Urinary bladder (tissue), 3 donors: ENCODE measurements at regions not wholly inside any gene's neighbourhood (a gene's known extent, or its start where the extent isn't known, plus 50 kb on each side); places are given as distances from the start of the nearest gene placed in this dataset.

ENCODE experiments used
- DNase-seq: peaks from one replicate; pipeline ENCODE4 v3.0.0-alpha.2; 2015; ENCODE audit errors: extremely low spot score
- H3K27ac ChIP-seq: one replicate; pipeline ENCODE4 v1.5.1; 2013; ENCODE audit warnings: low read depth, mild to moderate bottlenecking, moderate library complexity
- H3K36me3 ChIP-seq: one replicate; pipeline ENCODE4 v1.6.1; 2013; ENCODE audit warnings: mild to moderate bottlenecking, moderate library complexity; ENCODE audit not compliant: insufficient read depth
- H3K4me1 ChIP-seq: one replicate; pipeline ENCODE4 v1.6.1; 2013; ENCODE audit warnings: mild to moderate bottlenecking, moderate library complexity; ENCODE audit not compliant: insufficient read depth
- H3K4me3 ChIP-seq: one replicate; pipeline ENCODE4 v1.5.1; 2013; ENCODE audit warnings: low read depth, low read length
- WGBS: extraction: QIAGEN DNeasy Blood & Tissue Kit; methylation state at CpG from one replicate; pipeline ENCODE4 v1.1.7; 2013; 5-methylcytosine and 5-hydroxymethylcytosine counted together
- donor health status: healthy with polysubstance abuse.
- donor health status: healthy.

GRCh38 chr4:129345609-129346008, 249.7 kb downstream of the C4orf33 start:
- Histone ChIP-seq H3K4me3 (no peak overlapping the region), H3K4me1 (no peaks in the 10 kb centered on the region), H3K27ac (no peak overlapping the region), H3K36me3 (no peaks in the 10 kb centered on the region)
- 87% methylated on average over 4 of the region's 4 CpGs for WGBS
- DNase-seq, result no peak

GRCh38 chr4:129346036-129346435, 250.1 kb downstream of the C4orf33 start:
- no peaks in the 10 kb centered on the region for H3K4me1 ChIP-seq
- WGBS, result 81% methylated on average over 5 of the region's 5 CpGs
- no peak for DNase-seq
- no peak overlapping the region for H3K4me3 ChIP-seq
- H3K27ac ChIP-seq, result no peak overlapping the region
- H3K36me3 ChIP-seq, result no peaks in the 10 kb centered on the region

- Histone ChIP-seq H3K4me1 (no peaks in the 10 kb centered on the region), H3K27ac (no peak overlapping the region), H3K36me3 (no peaks in the 10 kb centered on the region), H3K4me3 (no peak overlapping the region)
- DNase-seq, result no peak
- WGBS, result 73% methylated on average over 3 of the region's 3 CpGs
Observed at GRCh38 chr4:129346734-129347133, 250.8 kb downstream of the C4orf33 start.

- Histone ChIP-seq H3K27ac (no peak overlapping the region), H3K4me3 (no peak overlapping the region), H3K36me3 (no peaks in the 10 kb centered on the region), H3K4me1 (no peaks in the 10 kb centered on the region)
- no peak for DNase-seq
- WGBS, result 49% methylated on average over 8 of the region's 8 CpGs
Observed at GRCh38 chr4:129350834-129351721, 255.1 kb downstream of the C4orf33 start.

GRCh38 chr4:129352480-129352879, 256.5 kb downstream of the C4orf33 start:
- no peaks in the 10 kb centered on the region for H3K36me3 ChIP-seq
- no peak overlapping the region for H3K4me3 ChIP-seq
- no peak overlapping the region for H3K27ac ChIP-seq
- no peak for DNase-seq
- WGBS, result 87% methylated on average over 4 of the region's 4 CpGs
- no peaks in the 10 kb centered on the region for H3K4me1 ChIP-seq

GRCh38 chr4:129353490-129353889, 257.5 kb downstream of the C4orf33 start:
- DNase-seq, result no peak
- Histone ChIP-seq H3K36me3 (no peaks in the 10 kb centered on the region), H3K4me1 (no peaks in the 10 kb centered on the region), H3K27ac (no peak overlapping the region), H3K4me3 (no peak overlapping the region)
- 93% methylated on average over 1 of the region's 1 CpG for WGBS

GRCh38 chr4:129355031-129355430, 259.1 kb downstream of the C4orf33 start:
- no peak overlapping the region for H3K4me3 ChIP-seq
- 88% methylated on average over 3 of the region's 3 CpGs for WGBS
- H3K4me1 ChIP-seq, result peaks cover 1% of the 10 kb centered on the region
- no peaks in the 10 kb centered on the region for H3K36me3 ChIP-seq
- no peak for DNase-seq
- no peak overlapping the region for H3K27ac ChIP-seq

- H3K36me3 ChIP-seq, result no peaks in the 10 kb centered on the region
- no peak overlapping the region for H3K4me3 ChIP-seq
- no peak for DNase-seq
- WGBS, result 56% methylated on average over 4 of the region's 4 CpGs
- peaks cover 1% of the 10 kb centered on the region for H3K4me1 ChIP-seq
- no peak overlapping the region for H3K27ac ChIP-seq
Observed at GRCh38 chr4:129355516-129355915, 259.6 kb downstream of the C4orf33 start.

GRCh38 chr4:129358571-129358970, 262.6 kb downstream of the C4orf33 start:
- Histone ChIP-seq H3K36me3 (no peaks in the 10 kb centered on the region), H3K4me3 (no peak overlapping the region), H3K4me1 (peaks cover 1% of the 10 kb centered on the region), H3K27ac (no peak overlapping the region)
- DNase-seq, result no peak

- no peaks in the 10 kb centered on the region for H3K36me3 ChIP-seq
- H3K27ac ChIP-seq, result no peak overlapping the region
- no peak overlapping the region for H3K4me3 ChIP-seq
- no peak for DNase-seq
- H3K4me1 ChIP-seq, result peaks cover 1% of the 10 kb centered on the region
Observed at GRCh38 chr4:129359461-129359860, 263.5 kb downstream of the C4orf33 start.

GRCh38 chr4:129362691-129363274, 266.8 kb downstream of the C4orf33 start:
- H3K36me3 ChIP-seq, result no peaks in the 10 kb centered on the region
- no peak overlapping the region for H3K4me3 ChIP-seq
- WGBS, result 12% methylated on average over 5 of the region's 5 CpGs
- no peak overlapping the region for H3K27ac ChIP-seq
- peak; percentile 62 for DNase-seq
- H3K4me1 ChIP-seq, result peaks cover 1% of the 10 kb centered on the region

GRCh38 chr4:129364747-129365452, 268.9 kb downstream of the C4orf33 start:
- Histone ChIP-seq H3K36me3 (no peaks in the 10 kb centered on the region), H3K4me1 (no peaks in the 10 kb centered on the region), H3K4me3 (no peak overlapping the region), H3K27ac (no peak overlapping the region)
- no peak for DNase-seq
- WGBS, result 85% methylated on average over 10 of the region's 10 CpGs

GRCh38 chr4:129369361-129370010, 273.5 kb downstream of the C4orf33 start:
- no peaks in the 10 kb centered on the region for H3K36me3 ChIP-seq
- H3K4me1 ChIP-seq, result no peaks in the 10 kb centered on the region
- WGBS, result 30% methylated on average over 3 of the region's 3 CpGs
- no peak for DNase-seq
- no peak overlapping the region for H3K4me3 ChIP-seq
- H3K27ac ChIP-seq, result no peak overlapping the region
